Right ventricle myocardium inferior (tissue), 1 donor: ENCODE measurements at regions not wholly inside any gene's neighbourhood (a gene's known extent, or its start where the extent isn't known, plus 50 kb on each side); places are given as distances from the start of the nearest gene placed in this dataset.

Experiments
- ATAC-seq: fragments of 200-7000 bp; cut with Tn5 transposase; one replicate; pipeline ENCODE4 v1.9.1; 2020; ENCODE audit warnings: mild to moderate bottlenecking, moderate library complexity
- DNase-seq: peaks from one replicate; pipeline ENCODE4 v3.0.0; 2021; ENCODE audit errors: missing footprints
- intact Hi-C: fragments of 100-400 bp; cut with DNase I; formaldehyde crosslinking; loops from one replicate; pipeline ENCODE4 v1.11.0; 2022
- donor health status: DM: no; HTN: yes; CAD: no; lungs with severe emphysema.

- peak; percentile 79 for DNase-seq
- peak; percentile 92 for ATAC-seq
- intact Hi-C loops, result no loop called here
Observed at GRCh38 chr10:117631276-117632145, 89.0 kb downstream of the EMX2 start.

GRCh38 chr10:117632406-117632805, 89.9 kb downstream of the EMX2 start:
- intact Hi-C loops, result no loop called here
- DNase-seq (no peak), ATAC-seq (no peak)

- intact Hi-C loops, result no loop called here
- no peak for DNase-seq
- no peak for ATAC-seq
Observed at GRCh38 chr10:117635826-117636225, 93.3 kb downstream of the EMX2 start.

- no peak for ATAC-seq
- intact Hi-C loops, result no loop called here
- DNase-seq, result no peak
Observed at GRCh38 chr10:117638200-117638599, 95.7 kb downstream of the EMX2 start.

GRCh38 chr10:117638664-117639200, 96.2 kb downstream of the EMX2 start:
- ATAC-seq, result no peak
- intact Hi-C loops, result no loop called here
- DNase-seq, result no peak

GRCh38 chr10:117640406-117640805, 97.9 kb downstream of the EMX2 start:
- intact Hi-C loops, result no loop called here
- DNase-seq (no peak), ATAC-seq (no peak)

GRCh38 chr10:117646718-117647117, 104.2 kb downstream of the EMX2 start:
- intact Hi-C loops, result no loop called here
- DNase-seq (no peak), ATAC-seq (no peak)

GRCh38 chr10:117647306-117647705, 104.8 kb downstream of the EMX2 start:
- no peak for ATAC-seq
- intact Hi-C loops, result no loop called here
- DNase-seq, result no peak

- ATAC-seq, result no peak
- intact Hi-C loops, result no loop called here
- DNase-seq, result no peak
Observed at GRCh38 chr10:117651121-117651520, 108.6 kb downstream of the EMX2 start.

GRCh38 chr10:117652228-117653169, 110.0 kb downstream of the EMX2 start:
- ATAC-seq (no peak), DNase-seq (no peak)
- intact Hi-C loops, result no loop called here

- DNase-seq (no peak), ATAC-seq (no peak)
- intact Hi-C loops, result no loop called here
Observed at GRCh38 chr10:117653170-117653515, 110.6 kb downstream of the EMX2 start.

GRCh38 chr10:117654105-117654504, 111.6 kb downstream of the EMX2 start:
- DNase-seq, result no peak
- ATAC-seq, result no peak
- intact Hi-C loops, result no loop called here

- ATAC-seq (no peak), DNase-seq (no peak)
- intact Hi-C loops, result no loop called here
Observed at GRCh38 chr10:117656385-117657367, 114.1 kb downstream of the EMX2 start.

GRCh38 chr10:117661316-117661715, 118.8 kb downstream of the EMX2 start:
- DNase-seq (no peak), ATAC-seq (no peak)
- intact Hi-C loops, result no loop called here

- intact Hi-C loops, result no loop called here
- ATAC-seq, result no peak
- DNase-seq, result no peak
Observed at GRCh38 chr10:117662126-117662525, 119.6 kb downstream of the EMX2 start.

- DNase-seq, result no peak
- intact Hi-C loops, result no loop called here
- ATAC-seq, result no peak
Observed at GRCh38 chr10:117662751-117663540, 120.4 kb downstream of the EMX2 start.

GRCh38 chr10:117663750-117664149, 121.2 kb downstream of the EMX2 start:
- intact Hi-C loops, result no loop called here
- no peak for ATAC-seq
- DNase-seq, result no peak

- no peak for ATAC-seq
- intact Hi-C loops, result no loop called here
- no peak for DNase-seq
Observed at GRCh38 chr10:117664288-117664687, 121.7 kb downstream of the EMX2 start.
